VCaP (cell line): ENCODE measurements at regions not wholly inside any gene's neighbourhood (a gene's known extent, or its start where the extent isn't known, plus 50 kb on each side); places are given as distances from the start of the nearest gene placed in this dataset.

ENCODE experiments used
- H3K27ac ChIP-seq: fragments of 450-650 bp; 2 replicates; pipeline ENCODE4 v1.5.1; 2017
- TF ChIP-seq, protein P1 (sequence below): fragments of 450-650 bp; conservative IDR thresholded peaks from 2 replicates; pipeline ENCODE4 v1.5.1; 2017; ENCODE audit warnings: mild to moderate bottlenecking, moderate library complexity

DNA sequence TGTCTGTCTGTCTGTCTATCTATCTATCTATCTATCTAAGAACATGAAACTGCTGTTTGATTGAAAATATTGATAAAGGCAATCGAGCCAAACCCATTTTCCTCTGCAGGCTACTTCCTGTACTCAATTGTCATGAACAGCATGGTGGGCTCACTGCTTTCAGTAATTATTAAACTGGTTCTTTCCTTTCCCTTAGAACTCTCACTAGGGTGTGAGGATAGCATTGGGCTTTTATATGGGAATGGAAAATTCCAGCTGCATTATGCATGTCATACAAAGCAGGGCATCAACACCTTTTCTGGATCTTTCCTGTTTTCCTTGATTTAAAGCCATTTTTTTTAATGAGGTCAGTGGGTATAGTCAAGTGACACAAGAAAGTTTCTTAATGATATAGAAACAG is 161.0 kb upstream of the SYNCRIP start:
- TF ChIP-seq, protein P1, sequence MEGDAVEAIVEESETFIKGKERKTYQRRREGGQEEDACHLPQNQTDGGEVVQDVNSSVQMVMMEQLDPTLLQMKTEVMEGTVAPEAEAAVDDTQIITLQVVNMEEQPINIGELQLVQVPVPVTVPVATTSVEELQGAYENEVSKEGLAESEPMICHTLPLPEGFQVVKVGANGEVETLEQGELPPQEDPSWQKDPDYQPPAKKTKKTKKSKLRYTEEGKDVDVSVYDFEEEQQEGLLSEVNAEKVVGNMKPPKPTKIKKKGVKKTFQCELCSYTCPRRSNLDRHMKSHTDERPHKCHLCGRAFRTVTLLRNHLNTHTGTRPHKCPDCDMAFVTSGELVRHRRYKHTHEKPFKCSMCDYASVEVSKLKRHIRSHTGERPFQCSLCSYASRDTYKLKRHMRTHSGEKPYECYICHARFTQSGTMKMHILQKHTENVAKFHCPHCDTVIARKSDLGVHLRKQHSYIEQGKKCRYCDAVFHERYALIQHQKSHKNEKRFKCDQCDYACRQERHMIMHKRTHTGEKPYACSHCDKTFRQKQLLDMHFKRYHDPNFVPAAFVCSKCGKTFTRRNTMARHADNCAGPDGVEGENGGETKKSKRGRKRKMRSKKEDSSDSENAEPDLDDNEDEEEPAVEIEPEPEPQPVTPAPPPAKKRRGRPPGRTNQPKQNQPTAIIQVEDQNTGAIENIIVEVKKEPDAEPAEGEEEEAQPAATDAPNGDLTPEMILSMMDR, result no peak
- H3K27ac ChIP-seq, result peak overlapping the region; percentile 6; the same call in 1 of the 2 replicates

DNA sequence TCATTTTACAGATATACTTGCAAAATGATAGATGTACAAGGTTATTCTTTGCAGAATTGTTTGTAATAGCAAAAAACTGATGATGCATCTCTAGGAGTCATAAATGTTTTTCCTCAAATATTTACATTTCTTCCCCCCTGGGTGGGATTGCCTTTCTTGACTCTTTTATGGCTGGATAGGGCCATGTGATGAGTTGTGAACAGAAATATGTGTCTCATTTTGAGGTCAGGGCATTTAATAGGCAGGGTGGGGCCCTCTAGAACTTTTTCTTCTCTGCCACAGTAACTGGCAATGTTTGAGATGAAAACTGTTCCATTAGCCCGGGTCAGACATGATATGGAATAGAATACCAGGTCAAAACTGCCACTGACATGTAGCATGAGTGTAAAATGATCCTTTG is 159.5 kb upstream of the SYNCRIP start:
- no peak overlapping the region for H3K27ac ChIP-seq
- TF ChIP-seq, protein P1, result no peak

DNA sequence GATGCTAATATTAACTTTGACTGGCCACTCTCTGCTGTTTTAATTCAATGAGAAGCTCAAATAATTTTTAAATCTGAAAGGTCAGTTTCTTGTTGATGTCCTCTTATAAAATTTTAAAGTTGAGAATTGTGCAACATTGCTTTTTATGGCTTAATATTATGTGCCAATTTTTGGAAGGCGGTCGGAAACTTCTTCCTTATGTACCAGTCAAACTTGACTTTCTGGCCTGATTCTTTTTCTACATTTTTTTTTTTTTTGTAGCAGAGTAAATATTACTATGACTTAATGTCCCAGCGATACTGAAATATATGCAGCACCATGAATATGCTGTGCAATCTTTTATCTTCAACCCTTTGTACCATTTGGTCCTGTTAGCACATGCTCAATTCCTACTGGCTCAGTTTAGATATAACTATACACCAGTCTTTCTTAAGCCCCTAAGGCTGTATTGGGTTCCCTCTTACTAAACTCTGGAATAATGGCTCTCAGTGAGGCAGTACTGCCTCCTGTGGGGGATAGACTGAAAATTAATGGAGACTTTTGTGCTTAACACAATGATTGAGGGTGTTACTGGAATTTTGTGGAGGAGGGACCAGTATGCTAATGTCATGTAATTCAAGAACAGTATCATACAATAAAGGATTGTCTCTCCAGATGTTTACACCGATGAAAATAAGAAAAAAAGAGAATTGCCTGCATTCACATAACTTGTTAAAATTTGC is 156.4 kb upstream of the SYNCRIP start:
- TF ChIP-seq, protein P1, result no peak; the same call in 1 of the 2 replicates
- H3K27ac ChIP-seq, result peak overlapping the region; percentile 71

DNA sequence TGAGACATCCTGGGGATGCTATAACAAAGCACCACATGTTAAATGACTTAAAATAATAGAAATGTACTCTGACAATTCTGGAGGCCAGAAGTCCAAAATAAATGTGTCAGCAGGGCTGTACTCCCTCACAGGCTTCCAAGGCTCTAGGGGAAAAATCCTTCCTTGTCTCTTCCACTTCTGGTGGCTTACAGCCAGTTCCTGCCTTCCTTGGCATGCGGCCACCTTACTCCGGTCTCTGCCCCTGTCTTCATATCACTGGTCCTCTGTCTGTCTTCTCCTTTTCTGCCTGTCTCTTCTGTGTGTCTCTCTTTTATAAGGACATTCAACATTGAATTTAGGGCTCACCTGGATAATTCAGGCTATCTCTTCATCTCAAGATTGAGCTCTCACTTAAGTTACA is 155.3 kb upstream of the SYNCRIP start:
- TF ChIP-seq, protein P1, result no peak
- peak overlapping the region; percentile 71 for H3K27ac ChIP-seq

DNA sequence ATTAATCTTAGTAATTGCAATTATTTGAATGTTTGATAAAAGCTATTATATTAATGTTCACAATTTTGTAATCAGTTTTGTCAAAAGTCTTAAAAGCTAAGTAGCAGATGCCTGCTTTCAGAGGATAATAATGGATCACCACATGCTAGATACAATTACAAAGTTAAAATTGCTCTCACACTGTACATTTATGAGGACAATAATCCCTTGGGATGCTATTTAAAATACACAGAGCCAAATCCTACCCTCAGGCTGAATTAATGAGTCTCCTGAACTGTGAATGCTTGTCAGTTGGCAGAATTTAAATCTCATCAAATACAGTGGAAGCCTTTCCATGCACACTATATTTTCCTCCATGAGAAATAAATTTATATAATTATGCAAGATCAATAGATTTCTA is 153.3 kb upstream of the SYNCRIP start:
- H3K27ac ChIP-seq, result no peak overlapping the region
- TF ChIP-seq, protein P1, result no peak

DNA sequence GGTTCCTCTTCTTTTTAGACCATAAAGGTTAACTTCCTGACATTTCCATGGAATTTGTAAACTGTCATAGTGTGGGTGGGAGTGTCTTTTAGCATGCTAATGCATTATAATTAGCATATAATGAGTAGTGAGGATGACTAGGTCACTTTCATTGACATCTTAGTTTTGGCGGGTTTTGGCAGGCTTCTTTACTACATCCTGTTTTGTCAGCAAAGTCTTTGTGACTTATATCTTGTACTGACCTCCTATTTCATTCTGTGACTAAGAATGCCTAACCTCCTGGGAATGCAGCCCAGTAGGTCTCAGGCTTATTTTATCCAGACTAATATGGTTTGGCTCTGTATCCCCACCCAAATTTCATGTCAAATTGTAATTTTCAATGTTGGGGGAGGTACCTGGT is 149.6 kb upstream of the SYNCRIP start:
- H3K27ac ChIP-seq, result no peak overlapping the region
- TF ChIP-seq, protein P1, result no peak

DNA sequence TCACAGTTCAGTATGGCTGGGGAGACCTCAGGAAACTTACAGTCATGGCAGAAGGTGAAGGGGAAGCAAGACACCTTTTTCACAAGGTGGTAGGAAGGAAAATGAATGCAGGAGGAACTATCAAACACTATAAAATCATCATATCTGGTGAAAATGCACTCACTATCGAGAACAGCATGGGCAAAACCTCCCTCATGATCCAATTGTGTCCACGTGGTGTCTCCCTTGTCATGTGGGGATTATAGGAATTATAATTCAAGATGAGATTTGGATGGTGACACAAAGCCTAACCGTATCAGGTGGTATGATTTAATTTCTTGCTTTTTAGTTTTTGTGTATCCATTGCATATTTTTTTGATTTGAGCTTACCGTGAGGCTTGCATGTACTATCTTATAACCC is 133.2 kb upstream of the SYNCRIP start:
- H3K27ac ChIP-seq, result no peak overlapping the region
- TF ChIP-seq, protein P1, result peak; percentile 78
